ENCODE measurements at regions not wholly inside any gene's neighbourhood (a gene's known extent, or its start where the extent isn't known, plus 50 kb on each side); places are given as distances from the start of the nearest gene placed in this dataset.
"Not testable (repeated sequence)": the region's sequence is repeated elsewhere in the genome, so short reads cannot be mapped to it uniquely, and the experiment has no call there.

DNA sequence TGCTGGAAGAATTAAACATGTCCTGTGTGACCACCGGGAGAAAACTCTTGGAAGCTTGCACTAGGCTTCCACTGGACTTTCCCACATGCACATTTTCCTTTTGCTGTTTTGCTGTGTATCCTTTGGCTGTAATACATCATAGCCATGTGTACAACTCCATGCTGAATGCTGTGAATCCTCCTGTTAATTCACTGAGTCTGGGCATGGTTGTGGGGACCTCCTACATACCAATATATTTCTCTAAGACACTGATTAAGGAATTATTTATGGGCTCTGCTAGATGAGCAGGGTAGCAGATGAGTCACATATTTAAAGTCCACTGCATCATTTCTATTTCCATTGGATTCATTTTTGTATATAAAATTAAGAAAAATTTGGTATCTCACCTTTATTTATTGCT lies 220.1 kb downstream of the CYLC2 start:
- 80% methylated on average over 1 of the region's 1 CpG; no CpG with 5 or more reads in 1 of the 2 donors for WGBS, 2 donors (ENCODE audit: low coverage in 1 of 2)
- TF ChIP-seq, protein P1, sequence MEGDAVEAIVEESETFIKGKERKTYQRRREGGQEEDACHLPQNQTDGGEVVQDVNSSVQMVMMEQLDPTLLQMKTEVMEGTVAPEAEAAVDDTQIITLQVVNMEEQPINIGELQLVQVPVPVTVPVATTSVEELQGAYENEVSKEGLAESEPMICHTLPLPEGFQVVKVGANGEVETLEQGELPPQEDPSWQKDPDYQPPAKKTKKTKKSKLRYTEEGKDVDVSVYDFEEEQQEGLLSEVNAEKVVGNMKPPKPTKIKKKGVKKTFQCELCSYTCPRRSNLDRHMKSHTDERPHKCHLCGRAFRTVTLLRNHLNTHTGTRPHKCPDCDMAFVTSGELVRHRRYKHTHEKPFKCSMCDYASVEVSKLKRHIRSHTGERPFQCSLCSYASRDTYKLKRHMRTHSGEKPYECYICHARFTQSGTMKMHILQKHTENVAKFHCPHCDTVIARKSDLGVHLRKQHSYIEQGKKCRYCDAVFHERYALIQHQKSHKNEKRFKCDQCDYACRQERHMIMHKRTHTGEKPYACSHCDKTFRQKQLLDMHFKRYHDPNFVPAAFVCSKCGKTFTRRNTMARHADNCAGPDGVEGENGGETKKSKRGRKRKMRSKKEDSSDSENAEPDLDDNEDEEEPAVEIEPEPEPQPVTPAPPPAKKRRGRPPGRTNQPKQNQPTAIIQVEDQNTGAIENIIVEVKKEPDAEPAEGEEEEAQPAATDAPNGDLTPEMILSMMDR (IDR thresholded peaks at IDR 0.05), result no peak
- TF ChIP-seq EP300 (IDR thresholded peaks at IDR 0.05; ENCODE audit: low read depth) (no peak), POLR2A (IDR thresholded peaks at IDR 0.05) (no peak), POLR2AphosphoS5 (IDR thresholded peaks at IDR 0.05) (no peak)
- intact Hi-C loops (cut with DNase I; ENCODE audit: low total_unique reads), result no loop called here
- DNase-seq, result no peak
- Histone ChIP-seq H3K27me3 (no peaks in the 10 kb centered on the region), H3K27ac (no peak overlapping the region), H3K4me3 (no peak overlapping the region), H3K9me3 (peaks cover 5 to 6% of the 10 kb centered on the region in 2 donors), H3K36me3 (no peaks in the 10 kb centered on the region), H3K4me1 (no peaks in the 10 kb centered on the region)
- in situ Hi-C loops (cut with MboI; ENCODE audit: low pct_ligation_motif_present in 1 of 4, low pct_unique_long_range_greater_than_20kb in 1 of 4, low sequenced_read_pairs in 3 of 4), result no loop called here

DNA sequence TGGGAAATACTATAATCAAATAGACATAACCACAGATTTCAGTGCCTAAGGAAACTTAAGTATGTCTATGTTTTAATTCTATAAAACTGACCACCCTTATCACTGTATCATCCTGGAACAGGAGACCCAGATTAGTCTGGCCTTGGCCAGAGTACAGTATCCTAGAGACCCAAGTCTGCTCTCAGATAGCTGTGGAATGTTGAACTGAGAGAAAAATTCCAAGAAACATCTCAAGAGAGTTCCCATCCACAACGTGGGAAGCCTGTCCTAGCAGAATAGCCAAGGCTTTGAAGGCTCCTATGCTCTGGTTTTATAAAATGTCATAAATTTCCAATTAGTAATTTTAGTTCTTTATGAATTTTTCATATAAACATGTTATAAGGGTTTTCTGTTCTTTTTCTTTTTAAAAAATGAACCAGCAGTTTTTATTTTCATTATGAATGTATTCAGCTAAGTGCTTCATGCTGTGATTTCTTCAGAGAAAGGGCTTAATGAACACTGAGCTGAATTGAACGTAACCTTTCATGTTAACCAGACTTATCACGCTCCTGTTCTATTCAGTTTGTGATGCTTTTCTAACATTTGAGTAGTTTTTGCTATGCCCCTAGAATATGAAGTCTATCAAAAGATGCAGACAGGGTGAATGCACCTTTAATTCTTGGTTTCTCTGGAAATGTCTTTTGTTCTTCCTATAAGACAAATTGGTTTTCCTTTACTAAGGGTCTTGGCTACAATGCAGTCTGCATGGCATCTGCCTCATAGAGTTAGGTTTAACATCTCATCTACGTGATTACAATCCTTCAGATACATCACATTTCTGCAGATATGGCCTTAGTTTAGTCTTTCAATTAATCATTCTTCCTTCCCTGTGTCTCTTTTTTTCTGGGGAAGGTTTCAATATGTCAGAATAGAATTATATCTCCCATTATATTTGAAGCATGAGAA lies 230.8 kb downstream of the CYLC2 start:
- no peaks in the 10 kb centered on the region for H3K36me3 ChIP-seq
- WGBS, 2 donors (ENCODE audit: low coverage in 1 of 2), result 58% methylated on average over 4 of the region's 4 CpGs
- H3K9me3 ChIP-seq, result no peaks in the 10 kb centered on the region
- intact Hi-C loops (cut with DNase I; ENCODE audit: low total_unique reads) (no loop called here), in situ Hi-C loops (cut with MboI; ENCODE audit: low pct_ligation_motif_present in 1 of 4, low pct_unique_long_range_greater_than_20kb in 1 of 4, low sequenced_read_pairs in 3 of 4) (no loop called here)
- DNase-seq, result no peak
- H3K27ac ChIP-seq, result no peak overlapping the region
- H3K4me3 ChIP-seq, result no peak overlapping the region
- no peaks in the 10 kb centered on the region for H3K4me1 ChIP-seq
- TF ChIP-seq POLR2A (IDR thresholded peaks at IDR 0.05), result no peak
- TF ChIP-seq, protein P1 (IDR thresholded peaks at IDR 0.05), result no peak
- no peak for TF ChIP-seq EP300 (IDR thresholded peaks at IDR 0.05; ENCODE audit: low read depth)
- TF ChIP-seq POLR2AphosphoS5 (IDR thresholded peaks at IDR 0.05), result no peak
- H3K27me3 ChIP-seq, result no peaks in the 10 kb centered on the region

DNA sequence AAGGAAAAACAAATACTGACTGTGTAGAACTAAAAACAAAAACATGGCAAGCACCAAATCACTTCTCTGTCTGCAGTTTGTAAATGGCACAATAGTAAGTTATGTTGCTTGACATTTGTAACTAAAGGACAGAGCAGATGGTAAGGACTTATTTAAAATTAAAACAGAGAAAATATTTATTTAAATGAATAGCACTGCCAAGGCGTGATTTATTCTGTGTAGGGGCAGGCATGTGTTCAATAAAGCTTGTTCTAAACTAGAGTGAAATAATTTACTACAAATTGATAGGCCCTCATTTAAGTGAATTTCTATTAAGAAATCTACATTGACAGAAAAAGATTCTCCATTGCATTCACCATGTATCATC lies 231.5 kb downstream of the CYLC2 start:
- no peaks in the 10 kb centered on the region for H3K36me3 ChIP-seq

DNA sequence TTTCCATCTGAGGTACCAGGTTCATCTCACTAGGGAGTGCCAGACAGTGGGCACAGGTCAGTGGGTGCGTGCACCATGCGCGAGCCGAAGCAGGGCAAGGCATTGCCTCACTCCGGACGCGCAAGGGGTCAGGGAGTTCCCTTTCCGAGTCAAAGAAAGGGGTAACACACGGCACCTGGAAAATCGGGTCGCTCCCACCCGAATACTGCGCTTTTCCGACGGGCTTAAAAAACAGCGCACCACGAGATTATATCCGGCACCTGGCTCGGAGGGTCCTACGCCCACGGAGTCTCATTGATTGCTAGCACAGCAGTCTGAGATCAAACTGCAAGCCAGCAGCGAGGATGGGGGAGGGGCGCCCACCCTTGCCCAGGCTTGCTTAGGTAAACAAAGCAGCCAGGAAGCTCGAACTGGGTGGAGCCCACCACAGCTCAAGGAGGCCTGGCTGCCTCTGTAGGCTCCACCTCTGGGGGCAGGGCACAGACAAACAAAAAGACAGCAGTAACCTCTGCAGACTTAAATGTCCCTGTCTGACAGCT lies 242.5 kb downstream of the CYLC2 start:
- H3K4me1 ChIP-seq; intact Hi-C loops (cut with DNase I; ENCODE audit: low total_unique reads); H3K27ac ChIP-seq; in situ Hi-C loops (cut with MboI; ENCODE audit: low pct_ligation_motif_present in 1 of 4, low pct_unique_long_range_greater_than_20kb in 1 of 4, low sequenced_read_pairs in 3 of 4); H3K9me3 ChIP-seq; H3K27me3 ChIP-seq; H3K36me3 ChIP-seq; H3K4me3 ChIP-seq; DNase-seq: not testable (repeated sequence)
- 83% methylated on average over 24 of the region's 24 CpGs; no CpG with 5 or more reads in 1 of the 2 donors for WGBS, 2 donors (ENCODE audit: low coverage in 1 of 2)

More for the DNA sequence above, 231.5 kb downstream of the CYLC2 start:
- Histone ChIP-seq H3K27ac (no peak overlapping the region), H3K4me3 (no peak overlapping the region), H3K9me3 (no peaks in the 10 kb centered on the region), H3K4me1 (no peaks in the 10 kb centered on the region), H3K27me3 (no peaks in the 10 kb centered on the region)
- DNase-seq, result no peak
- intact Hi-C loops (cut with DNase I; ENCODE audit: low total_unique reads), result no loop called here
- 63 to 71% methylated on average over 1 of the region's 1 CpG for WGBS, 2 donors (ENCODE audit: low coverage in 1 of 2)
- TF ChIP-seq POLR2AphosphoS5 (IDR thresholded peaks at IDR 0.05) (no peak), EP300 (IDR thresholded peaks at IDR 0.05; ENCODE audit: low read depth) (no peak), POLR2A (IDR thresholded peaks at IDR 0.05) (no peak)
- TF ChIP-seq, protein P1 (IDR thresholded peaks at IDR 0.05), result no peak
- in situ Hi-C loops (cut with MboI; ENCODE audit: low pct_ligation_motif_present in 1 of 4, low pct_unique_long_range_greater_than_20kb in 1 of 4, low sequenced_read_pairs in 3 of 4), result no loop called here

Data from transverse colon (tissue), 4 donors.